ENCODE measurements at regions not wholly inside any gene's neighbourhood (a gene's known extent, or its start where the extent isn't known, plus 50 kb on each side); places are given as distances from the start of the nearest gene placed in this dataset.
"Not testable (repeated sequence)": the region's sequence is repeated elsewhere in the genome, so short reads cannot be mapped to it uniquely, and the experiment has no call there.

DNA sequence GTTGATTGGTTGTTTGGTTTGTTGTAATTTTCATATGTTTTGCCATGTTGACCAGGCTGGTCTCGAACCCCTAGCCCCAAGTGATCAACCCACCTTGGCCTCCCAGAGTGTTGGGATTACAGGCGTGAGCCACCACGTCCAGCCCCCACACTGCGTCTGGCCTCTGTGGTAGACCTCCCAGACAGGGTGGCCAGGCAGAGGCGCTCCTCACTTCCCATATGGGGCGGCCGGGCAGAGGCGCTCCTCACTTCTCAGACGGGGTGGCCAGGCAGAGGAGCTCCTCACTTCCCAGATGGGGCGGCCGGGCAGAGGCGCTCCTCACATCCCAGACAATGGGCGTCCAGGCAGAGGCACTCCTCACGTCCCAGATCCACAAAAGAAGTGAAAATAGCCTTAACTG, 242.6 kb downstream of the FOXD4L6 start:
- not testable (repeated sequence) for H3K4me1 ChIP-seq (ENCODE audit: control insufficient read depth, insufficient read depth, low read length, unreplicated experiment); H3K36me3 ChIP-seq (ENCODE audit: insufficient read depth, low read length); H3K27ac ChIP-seq (ENCODE audit: low read depth, low read length); H3K4me3 ChIP-seq (ENCODE audit: low read depth, low read length); H3K79me2 ChIP-seq (ENCODE audit: control insufficient read depth, insufficient read depth, low read length, unreplicated experiment); H2AFZ ChIP-seq (ENCODE audit: low read length, unreplicated experiment); H3K27me3 ChIP-seq (ENCODE audit: insufficient read depth, low read length)

DNA sequence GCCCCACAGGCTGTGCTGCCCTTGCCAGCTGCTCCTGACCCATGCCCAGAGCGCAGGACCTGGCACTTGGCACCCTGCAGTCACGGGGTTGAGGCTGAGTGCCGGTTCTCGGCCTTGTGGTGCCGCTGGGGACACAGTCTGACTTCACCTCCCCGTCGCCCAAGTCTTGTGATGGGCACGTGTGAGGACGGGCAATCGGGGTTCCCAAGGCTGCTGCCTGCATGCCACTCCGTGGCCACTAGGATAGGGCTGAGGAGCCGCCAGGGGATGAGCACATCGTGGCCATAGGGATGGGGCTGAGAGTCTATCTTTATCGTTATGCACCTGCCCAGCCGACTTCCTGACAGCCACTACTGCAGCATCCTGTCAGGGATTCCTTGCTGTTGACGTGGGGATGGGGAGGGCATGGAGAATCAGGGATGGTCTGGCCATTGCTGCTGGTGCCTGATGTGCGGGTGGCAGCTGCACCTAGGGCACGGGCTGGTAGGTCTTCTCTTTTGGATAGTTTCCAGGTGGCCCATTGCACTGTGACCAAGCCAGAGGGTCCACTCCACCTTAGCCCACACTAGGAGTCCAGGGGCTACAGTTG, 243.5 kb downstream of the FOXD4L6 start:
- H2AFZ ChIP-seq (ENCODE audit: low read length, unreplicated experiment); H3K79me2 ChIP-seq (ENCODE audit: control insufficient read depth, insufficient read depth, low read length, unreplicated experiment); H3K4me1 ChIP-seq (ENCODE audit: control insufficient read depth, insufficient read depth, low read length, unreplicated experiment); H3K36me3 ChIP-seq (ENCODE audit: insufficient read depth, low read length); H3K4me3 ChIP-seq (ENCODE audit: low read depth, low read length); H3K27me3 ChIP-seq (ENCODE audit: insufficient read depth, low read length); H3K27ac ChIP-seq (ENCODE audit: low read depth, low read length): not testable (repeated sequence)

DNA sequence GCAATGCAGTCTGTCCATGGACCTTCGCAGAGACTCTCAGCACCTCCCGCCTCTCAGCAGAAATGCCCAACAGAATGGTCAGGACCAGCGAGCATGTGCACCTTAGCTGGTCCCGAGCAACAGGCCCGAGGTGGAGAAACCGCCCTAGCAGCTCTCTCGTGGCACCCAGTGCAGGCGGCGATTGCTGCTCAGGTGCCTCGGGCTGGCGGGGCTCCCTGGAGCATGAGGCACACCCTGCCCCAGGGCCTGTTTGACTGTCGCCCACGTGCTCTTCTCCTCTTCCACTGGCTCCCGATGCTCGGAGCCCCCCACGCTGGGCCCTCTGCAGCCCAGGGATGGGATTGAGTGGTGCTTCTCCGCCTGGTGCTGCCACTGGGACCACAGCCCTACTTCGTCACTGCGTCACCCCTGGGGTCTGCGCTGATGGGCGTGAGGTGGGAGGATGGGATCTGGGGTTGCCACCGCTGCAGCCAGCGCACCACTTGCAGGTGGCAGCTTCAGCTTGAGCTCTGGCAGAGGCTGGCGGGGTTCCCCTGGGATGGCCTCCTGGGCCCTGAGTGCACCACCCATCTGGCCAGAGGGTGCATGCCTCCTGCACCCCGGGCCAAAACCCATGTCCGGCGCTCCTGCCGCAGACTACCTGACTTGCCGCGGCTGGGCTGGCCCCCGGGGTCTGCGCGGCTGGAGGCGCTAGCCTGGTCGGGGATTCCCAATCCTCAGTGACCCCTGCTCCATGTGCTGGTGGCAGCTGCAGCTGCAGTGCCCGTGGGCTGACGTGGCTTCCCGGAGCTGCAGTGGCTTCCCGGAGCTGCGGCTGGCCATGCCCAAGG, 244.2 kb downstream of the FOXD4L6 start:
- H3K4me1 ChIP-seq (ENCODE audit: control insufficient read depth, insufficient read depth, low read length, unreplicated experiment), result no peaks in the 10 kb centered on the region
- H3K36me3 ChIP-seq (ENCODE audit: insufficient read depth, low read length), result no peaks in the 10 kb centered on the region
- no peaks in the 10 kb centered on the region for H3K27me3 ChIP-seq (ENCODE audit: insufficient read depth, low read length)
- no peak overlapping the region for H3K27ac ChIP-seq (ENCODE audit: low read depth, low read length)
- no peaks in the 10 kb centered on the region for H3K79me2 ChIP-seq (ENCODE audit: control insufficient read depth, insufficient read depth, low read length, unreplicated experiment)
- H3K4me3 ChIP-seq (ENCODE audit: low read depth, low read length), result no peak overlapping the region
- H2AFZ ChIP-seq (ENCODE audit: low read length, unreplicated experiment), result no peak overlapping the region

DNA sequence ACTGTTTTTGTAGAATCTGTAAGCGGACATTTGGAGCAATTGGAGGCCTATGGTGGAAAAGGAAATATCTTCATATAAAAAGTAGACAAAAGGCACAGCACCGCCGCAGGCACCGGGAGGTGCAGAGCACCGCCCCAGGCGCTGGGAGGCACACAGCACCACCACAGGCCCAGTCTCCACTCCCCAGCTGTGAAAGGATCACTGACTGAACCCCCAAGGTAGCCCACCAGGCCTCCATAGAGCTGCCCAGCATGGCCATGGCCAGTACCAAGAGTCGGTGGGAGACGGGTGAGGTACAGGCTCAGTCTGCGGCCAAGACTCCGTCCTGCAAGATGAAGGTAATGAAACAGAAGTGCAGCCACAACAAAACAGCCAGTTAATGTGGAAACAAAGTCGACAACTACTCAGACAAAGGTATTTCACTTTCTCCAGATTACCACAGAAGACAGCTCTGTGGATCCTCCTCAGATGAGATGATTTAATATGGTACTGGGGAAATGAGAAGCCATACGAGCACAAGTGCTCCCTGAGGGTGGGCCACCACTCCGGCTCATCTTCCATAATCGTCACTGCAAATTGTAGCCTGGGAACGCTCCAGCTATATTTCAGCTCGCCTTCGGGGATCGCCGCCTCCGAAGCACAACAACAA, 244.9 kb downstream of the FOXD4L6 start:
- not testable (repeated sequence) for H3K27ac ChIP-seq (ENCODE audit: low read depth, low read length); H3K27me3 ChIP-seq (ENCODE audit: insufficient read depth, low read length); H3K4me1 ChIP-seq (ENCODE audit: control insufficient read depth, insufficient read depth, low read length, unreplicated experiment)

DNA sequence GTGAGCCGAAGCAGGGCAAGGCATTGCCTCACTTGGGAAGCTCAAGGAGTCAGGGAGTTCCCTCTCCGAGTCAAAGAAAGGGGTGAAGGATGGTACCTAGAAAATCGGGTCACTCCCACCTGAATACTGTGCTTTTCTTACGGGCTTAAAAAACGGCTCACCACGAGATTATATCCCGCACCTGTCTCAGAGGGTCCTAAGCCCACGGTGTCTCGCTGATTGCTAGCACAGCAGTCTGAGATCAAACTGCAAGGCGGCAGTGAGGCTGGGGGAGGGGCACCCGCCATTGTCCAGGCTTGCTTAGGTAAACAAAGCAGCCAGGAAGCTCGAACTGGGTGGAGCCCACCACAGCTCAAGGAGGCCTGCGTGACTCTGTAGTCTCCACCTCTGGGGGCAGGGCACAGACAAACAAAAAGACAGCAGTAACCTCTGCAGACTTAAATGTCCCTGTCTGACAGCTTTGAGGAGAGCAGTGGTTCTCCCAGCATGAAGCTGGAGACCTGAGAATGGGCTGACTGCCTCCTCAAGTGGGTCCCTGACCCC, 254.7 kb downstream of the FOXD4L6 start:
- H3K36me3 ChIP-seq (ENCODE audit: insufficient read depth, low read length); H3K4me3 ChIP-seq (ENCODE audit: low read depth, low read length); H2AFZ ChIP-seq (ENCODE audit: low read length, unreplicated experiment); H3K79me2 ChIP-seq (ENCODE audit: control insufficient read depth, insufficient read depth, low read length, unreplicated experiment); H3K4me1 ChIP-seq (ENCODE audit: control insufficient read depth, insufficient read depth, low read length, unreplicated experiment); H3K27me3 ChIP-seq (ENCODE audit: insufficient read depth, low read length); H3K27ac ChIP-seq (ENCODE audit: low read depth, low read length): not testable (repeated sequence)

More for the DNA sequence above, 244.9 kb downstream of the FOXD4L6 start:
- H3K4me3 ChIP-seq (ENCODE audit: low read depth, low read length); H2AFZ ChIP-seq (ENCODE audit: low read length, unreplicated experiment); H3K79me2 ChIP-seq (ENCODE audit: control insufficient read depth, insufficient read depth, low read length, unreplicated experiment); H3K36me3 ChIP-seq (ENCODE audit: insufficient read depth, low read length): not testable (repeated sequence)

DNA sequence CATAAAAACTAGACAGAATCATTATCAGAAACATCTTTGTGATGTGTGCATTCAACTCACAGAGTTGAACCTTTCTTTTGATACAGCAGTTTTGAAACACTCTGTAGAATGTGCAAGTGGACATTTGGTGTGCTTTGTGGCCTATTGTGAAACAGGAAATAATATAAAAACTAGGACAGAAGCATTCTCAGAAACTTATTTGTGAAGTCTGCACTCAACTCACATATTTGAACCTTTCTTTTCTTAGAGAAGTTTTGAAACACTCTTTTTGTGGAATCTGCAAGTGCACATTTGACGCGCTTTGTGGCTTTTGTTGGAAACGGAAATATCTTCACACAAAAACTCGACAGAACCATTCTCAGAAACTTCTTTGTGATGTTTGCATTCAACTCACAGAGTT, 260.0 kb downstream of the FOXD4L6 start:
- H3K4me1 ChIP-seq (ENCODE audit: control insufficient read depth, insufficient read depth, low read length, unreplicated experiment); H3K36me3 ChIP-seq (ENCODE audit: insufficient read depth, low read length); H2AFZ ChIP-seq (ENCODE audit: low read length, unreplicated experiment); H3K27me3 ChIP-seq (ENCODE audit: insufficient read depth, low read length); H3K79me2 ChIP-seq (ENCODE audit: control insufficient read depth, insufficient read depth, low read length, unreplicated experiment); H3K27ac ChIP-seq (ENCODE audit: low read depth, low read length); H3K4me3 ChIP-seq (ENCODE audit: low read depth, low read length): not testable (repeated sequence)
